ENCODE measurements at regions not wholly inside any gene's neighbourhood (a gene's known extent, or its start where the extent isn't known, plus 50 kb on each side); places are given as distances from the start of the nearest gene placed in this dataset.

GRCh38 chr9:18405240-18405639 is 68.7 kb upstream of the ADAMTSL1 start:
- TF ChIP-seq, protein P1, sequence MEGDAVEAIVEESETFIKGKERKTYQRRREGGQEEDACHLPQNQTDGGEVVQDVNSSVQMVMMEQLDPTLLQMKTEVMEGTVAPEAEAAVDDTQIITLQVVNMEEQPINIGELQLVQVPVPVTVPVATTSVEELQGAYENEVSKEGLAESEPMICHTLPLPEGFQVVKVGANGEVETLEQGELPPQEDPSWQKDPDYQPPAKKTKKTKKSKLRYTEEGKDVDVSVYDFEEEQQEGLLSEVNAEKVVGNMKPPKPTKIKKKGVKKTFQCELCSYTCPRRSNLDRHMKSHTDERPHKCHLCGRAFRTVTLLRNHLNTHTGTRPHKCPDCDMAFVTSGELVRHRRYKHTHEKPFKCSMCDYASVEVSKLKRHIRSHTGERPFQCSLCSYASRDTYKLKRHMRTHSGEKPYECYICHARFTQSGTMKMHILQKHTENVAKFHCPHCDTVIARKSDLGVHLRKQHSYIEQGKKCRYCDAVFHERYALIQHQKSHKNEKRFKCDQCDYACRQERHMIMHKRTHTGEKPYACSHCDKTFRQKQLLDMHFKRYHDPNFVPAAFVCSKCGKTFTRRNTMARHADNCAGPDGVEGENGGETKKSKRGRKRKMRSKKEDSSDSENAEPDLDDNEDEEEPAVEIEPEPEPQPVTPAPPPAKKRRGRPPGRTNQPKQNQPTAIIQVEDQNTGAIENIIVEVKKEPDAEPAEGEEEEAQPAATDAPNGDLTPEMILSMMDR (IDR thresholded peaks at IDR 0.05): no peak
- no peak for TF ChIP-seq POLR2A (IDR thresholded peaks at IDR 0.05)
- no peaks in the 10 kb centered on the region for H3K4me1 ChIP-seq
- H3K27me3 ChIP-seq: no peaks in the 10 kb centered on the region
- intact Hi-C loops (cut with DNase I): no loop called here
- no peaks in the 10 kb centered on the region for H3K36me3 ChIP-seq
- H3K27ac ChIP-seq: no peak overlapping the region
- ATAC-seq (no peak), DNase-seq (no peak)
- no peak overlapping the region for H3K4me3 ChIP-seq
- 64 to 82% (median 71%) methylated on average over 3 of the region's 3 CpGs for WGBS, 4 donors
- H3K9me3 ChIP-seq: no peaks in the 10 kb centered on the region

DNA sequence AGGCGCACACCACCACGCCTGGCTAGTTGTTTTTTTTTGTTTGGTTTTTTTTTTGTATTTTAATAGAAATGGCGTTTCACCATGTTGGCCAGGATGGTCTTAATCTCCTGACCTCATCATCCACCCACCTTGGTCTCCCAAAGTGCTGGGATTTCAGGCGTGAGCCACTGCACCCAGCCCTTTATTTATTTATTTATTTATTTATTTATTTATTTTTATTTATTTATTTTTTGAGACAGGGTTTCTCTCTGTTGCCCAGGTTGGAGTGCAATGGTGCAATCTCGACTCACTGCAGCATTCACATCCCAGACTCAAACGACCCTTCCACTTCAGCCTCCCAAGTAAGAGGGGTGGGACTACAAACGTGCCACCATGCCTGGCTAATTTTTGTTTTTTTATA is 63.0 kb upstream of the ADAMTSL1 start:
- no peaks in the 10 kb centered on the region for H3K36me3 ChIP-seq
- no peak overlapping the region for H3K27ac ChIP-seq
- no peak overlapping the region for H3K4me3 ChIP-seq
- ATAC-seq (no peak), DNase-seq (no peak)
- intact Hi-C loops (cut with DNase I): no loop called here
- WGBS, 4 donors: 92 to 96% (median 94%) methylated on average over 7 of the region's 7 CpGs
- TF ChIP-seq, protein P1 (IDR thresholded peaks at IDR 0.05): no peak
- TF ChIP-seq POLR2A (IDR thresholded peaks at IDR 0.05): no peak
- no peaks in the 10 kb centered on the region for H3K9me3 ChIP-seq
- no peaks in the 10 kb centered on the region for H3K4me1 ChIP-seq
- no peaks in the 10 kb centered on the region for H3K27me3 ChIP-seq

DNA sequence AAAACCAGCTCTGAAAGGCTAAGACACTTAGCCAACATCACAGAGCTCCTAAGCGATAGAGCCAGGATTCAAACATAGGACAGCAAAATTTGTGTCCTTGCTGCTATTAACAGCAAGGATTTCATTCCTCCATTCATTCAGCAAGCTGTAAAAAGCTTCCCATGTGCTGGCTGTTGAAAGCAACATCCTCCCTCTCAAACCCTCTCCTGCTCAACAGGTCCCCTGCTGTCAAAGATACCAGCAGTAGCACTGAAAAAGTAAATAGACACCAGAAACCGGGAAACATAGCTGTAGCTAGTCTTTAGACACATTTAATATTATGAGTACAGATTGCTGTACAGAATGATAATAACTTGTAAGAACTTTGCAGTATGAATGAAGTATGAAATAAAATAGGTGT is 52.6 kb upstream of the ADAMTSL1 start:
- 66 to 75% (median 72%) methylated on average over 2 of the region's 2 CpGs for WGBS, 4 donors
- ATAC-seq: no peak

GRCh38 chr9:18422296-18423036 is 51.5 kb upstream of the ADAMTSL1 start:
- 74 to 83% (median 79%) methylated on average over 8 of the region's 8 CpGs for WGBS, 4 donors
- ATAC-seq: no peak

More for the DNA sequence above, 52.6 kb upstream of the ADAMTSL1 start:
- H3K4me1 ChIP-seq: peaks cover 0 to 9% (median 0%) of the 10 kb centered on the region in 12 donors
- H3K4me3 ChIP-seq: no peak overlapping the region
- no peak overlapping the region for H3K27ac ChIP-seq
- TF ChIP-seq POLR2A (IDR thresholded peaks at IDR 0.05): no peak
- TF ChIP-seq, protein P1 (IDR thresholded peaks at IDR 0.05): no peak
- no peaks in the 10 kb centered on the region for H3K9me3 ChIP-seq
- H3K36me3 ChIP-seq: no peaks in the 10 kb centered on the region
- H3K27me3 ChIP-seq: no peaks in the 10 kb centered on the region
- no peak for DNase-seq
- intact Hi-C loops (cut with DNase I): loop anchor here in 1 of 10 donors (10.0 kb wide), 1 partner anchor 57 kb away; no protein-coding TSS in a partner anchor

More at GRCh38 chr9:18422296-18423036, 51.5 kb upstream of the ADAMTSL1 start:
- H3K4me1 ChIP-seq: peaks cover 0 to 11% (median 0%) of the 10 kb centered on the region in 12 donors
- TF ChIP-seq, protein P1 (IDR thresholded peaks at IDR 0.05): no peak
- TF ChIP-seq POLR2A (IDR thresholded peaks at IDR 0.05): no peak
- intact Hi-C loops (cut with DNase I): loop anchor here in 1 of 10 donors (10.0 kb wide), 1 partner anchor 58 kb away; no protein-coding TSS in a partner anchor
- DNase-seq: no peak
- H3K27ac ChIP-seq: no peak overlapping the region
- no peaks in the 10 kb centered on the region for H3K9me3 ChIP-seq
- H3K27me3 ChIP-seq: no peaks in the 10 kb centered on the region
- H3K36me3 ChIP-seq: no peaks in the 10 kb centered on the region
- H3K4me3 ChIP-seq: no peak overlapping the region

All from heart left ventricle (tissue), 16 donors.